Kidney epithelial cell (primary cell): ENCODE measurements at regions not wholly inside any gene's neighbourhood (a gene's known extent, or its start where the extent isn't known, plus 50 kb on each side); places are given as distances from the start of the nearest gene placed in this dataset.

Experiments used
- DNase-seq: peaks from one replicate; pipeline ENCODE4 v3.0.0-alpha.2; 2010; ENCODE audit warnings: low read depth
- H3K27me3 ChIP-seq: 2 replicates; pipeline ENCODE4 v1.6.0; 2011; ENCODE audit warnings: low read length; ENCODE audit not compliant: control insufficient read depth, insufficient read depth
- H3K36me3 ChIP-seq: 2 replicates; pipeline ENCODE4 v1.5.1; 2011; ENCODE audit warnings: low read length; ENCODE audit not compliant: control insufficient read depth, insufficient read depth
- H3K4me3 ChIP-seq: 2 replicates; pipeline ENCODE4 v1.5.1; 2011; ENCODE audit warnings: low read depth, mild to moderate bottlenecking, control low read depth, low read length
- CTCF ChIP-seq: IDR thresholded peaks from 2 replicates; pipeline ENCODE4 v1.5.1; 2011; ENCODE audit warnings: mild to moderate bottlenecking, moderate library complexity, low read length, control low read depth, inconsistent platforms; ENCODE audit not compliant: insufficient read depth, poor library complexity, severe bottlenecking

GRCh38 chr16:9422762-9423513 lies 331.5 kb downstream of the HAPSTR1 start:
- no peak for DNase-seq
- Histone ChIP-seq H3K27me3 (no peaks in the 10 kb centered on the region), H3K36me3 (no peaks in the 10 kb centered on the region), H3K4me3 (no peak overlapping the region)
- no peak for TF ChIP-seq CTCF

GRCh38 chr16:9425236-9425635 lies 333.8 kb downstream of the HAPSTR1 start:
- no peak for TF ChIP-seq CTCF
- no peak for DNase-seq
- no peaks in the 10 kb centered on the region for H3K27me3 ChIP-seq
- no peak overlapping the region for H3K4me3 ChIP-seq
- H3K36me3 ChIP-seq = no peaks in the 10 kb centered on the region

GRCh38 chr16:9428355-9429005 lies 337.0 kb downstream of the HAPSTR1 start:
- Histone ChIP-seq H3K27me3 (no peaks in the 10 kb centered on the region), H3K4me3 (no peak overlapping the region), H3K36me3 (no peaks in the 10 kb centered on the region)
- TF ChIP-seq CTCF = no peak
- no peak for DNase-seq

GRCh38 chr16:9429646-9430330 lies 338.3 kb downstream of the HAPSTR1 start:
- Histone ChIP-seq H3K4me3 (no peak overlapping the region), H3K36me3 (no peaks in the 10 kb centered on the region), H3K27me3 (no peaks in the 10 kb centered on the region)
- DNase-seq = no peak
- TF ChIP-seq CTCF = no peak

GRCh38 chr16:9434659-9435058 lies 343.2 kb downstream of the HAPSTR1 start:
- no peak for DNase-seq
- no peak overlapping the region for H3K4me3 ChIP-seq
- H3K27me3 ChIP-seq = no peaks in the 10 kb centered on the region
- no peak for TF ChIP-seq CTCF
- H3K36me3 ChIP-seq = no peaks in the 10 kb centered on the region
